HT1080 (cell line): ENCODE measurements at regions not wholly inside any gene's neighbourhood (a gene's known extent, or its start where the extent isn't known, plus 50 kb on each side); places are given as distances from the start of the nearest gene placed in this dataset.

ENCODE experiments used
- DNase-seq: peaks from one replicate; pipeline ENCODE4 v3.0.0-alpha.2; 2015; ENCODE audit warnings: low read depth

- no peak for DNase-seq
These were observed 81.1 kb upstream of the PUM3 start for GRCh38 chr9:2925016-2925415.

GRCh38 chr9:2924380-2924768 lies 80.5 kb upstream of the PUM3 start:
- DNase-seq: no peak

- no peak for DNase-seq
These were observed 80.0 kb upstream of the PUM3 start for GRCh38 chr9:2923766-2924379.

DNA sequence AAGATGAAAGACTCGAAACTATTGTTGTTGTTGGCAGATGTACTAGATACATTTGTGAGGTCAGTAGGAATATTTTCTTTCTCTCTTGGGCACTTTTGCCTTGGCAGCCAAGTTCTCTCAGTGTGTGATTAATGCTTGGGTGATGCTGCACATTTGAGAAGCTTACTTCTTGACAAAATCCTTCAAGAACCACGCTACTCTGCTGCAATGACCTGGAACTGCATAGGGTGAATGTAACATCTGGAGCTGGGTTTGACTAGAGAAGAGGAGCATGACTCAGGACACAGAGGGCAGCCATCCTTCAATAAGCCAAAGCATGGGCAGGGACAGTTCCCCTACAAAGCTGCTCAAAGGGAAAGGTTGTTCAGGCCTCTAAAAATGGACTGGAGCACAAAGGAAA lies 75.5 kb upstream of the PUM3 start:
- no peak for DNase-seq

DNA sequence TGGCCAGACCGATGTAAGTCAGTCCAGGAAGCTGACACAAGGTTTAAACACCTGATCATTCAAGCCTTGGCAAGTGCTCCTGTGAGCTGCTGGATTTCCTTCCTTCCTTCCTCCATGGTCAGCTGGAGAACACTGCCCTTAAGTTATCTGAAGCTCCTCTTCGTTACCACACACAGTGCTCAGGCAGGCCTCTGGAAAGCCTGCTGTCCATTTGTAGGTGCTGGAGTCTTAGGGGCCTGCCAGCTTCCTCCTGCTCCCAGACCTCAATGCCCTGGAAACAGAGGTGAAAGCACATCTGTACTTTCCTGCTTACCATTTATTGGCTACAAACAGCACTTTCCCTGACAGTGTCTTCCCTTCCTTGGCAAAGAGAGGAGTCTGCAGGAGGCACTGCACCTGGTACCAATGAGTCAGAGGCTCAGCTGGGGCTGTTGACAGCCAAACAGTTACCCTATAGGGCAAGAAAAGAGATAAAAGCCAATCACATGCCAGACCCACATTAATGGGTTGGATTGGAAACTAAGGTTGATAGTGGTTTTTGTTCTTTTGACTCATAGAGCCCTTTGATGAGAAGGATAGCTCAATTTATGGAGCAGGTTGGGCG lies 72.6 kb upstream of the PUM3 start:
- peak; percentile 7 for DNase-seq

DNA sequence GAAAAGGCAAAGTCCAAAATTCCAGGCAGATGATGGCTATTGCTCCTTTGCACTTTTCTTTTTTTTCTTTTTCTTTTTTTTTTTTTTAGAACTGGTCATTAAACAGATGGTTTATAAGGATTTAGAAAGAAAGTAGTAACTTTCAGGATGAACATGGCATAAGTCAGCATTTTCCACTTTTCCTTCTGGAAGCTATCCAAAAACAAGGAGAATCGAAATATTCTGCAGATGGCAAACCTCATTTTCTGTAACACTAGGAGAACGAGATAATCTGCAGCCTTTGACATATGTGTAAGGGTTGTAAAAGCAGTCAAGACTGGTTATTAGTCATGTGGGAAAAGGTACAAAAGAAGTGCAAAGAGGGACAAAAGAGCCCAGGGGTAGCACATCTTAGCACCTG lies 69.1 kb upstream of the PUM3 start:
- DNase-seq: no peak

GRCh38 chr9:2907411-2907810 lies 63.5 kb upstream of the PUM3 start:
- no peak for DNase-seq

DNA sequence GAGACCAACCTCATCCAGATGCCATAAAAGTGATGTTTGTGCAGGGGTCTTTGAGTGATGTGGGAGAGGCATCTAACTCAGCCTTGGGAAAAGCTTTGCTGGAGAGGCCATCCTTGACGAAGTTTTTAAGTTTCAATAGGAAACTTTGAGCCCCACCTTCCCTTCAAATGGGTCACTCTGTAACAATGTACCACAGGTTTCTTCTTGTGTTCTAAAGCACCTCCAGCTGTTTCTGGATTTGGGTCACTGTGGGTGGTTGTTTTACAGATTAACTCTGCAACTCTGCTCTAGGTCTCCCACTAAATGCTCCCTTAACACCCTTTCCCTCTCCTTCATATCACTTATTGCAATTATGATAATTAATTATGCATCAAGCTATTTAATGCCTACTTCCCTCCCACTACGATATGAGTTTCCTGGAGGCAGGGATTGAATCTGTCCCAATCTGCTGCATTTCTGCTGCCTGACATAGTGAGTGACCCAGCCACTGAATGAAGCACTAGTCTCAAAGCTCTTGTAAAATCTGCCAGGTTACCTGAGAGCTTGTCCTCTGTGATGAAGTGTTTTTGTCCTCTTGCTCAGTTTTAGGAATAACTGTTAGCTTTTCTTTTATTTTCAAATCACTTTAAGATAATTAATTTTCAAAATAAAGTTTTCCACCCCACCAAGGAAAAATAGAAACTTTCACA lies 60.5 kb upstream of the PUM3 start:
- no peak for DNase-seq
